ENCODE measurements at regions not wholly inside any gene's neighbourhood (a gene's known extent, or its start where the extent isn't known, plus 50 kb on each side); places are given as distances from the start of the nearest gene placed in this dataset.
"Not testable (repeated sequence)": the region's sequence is repeated elsewhere in the genome, so short reads cannot be mapped to it uniquely, and the experiment has no call there.

DNA sequence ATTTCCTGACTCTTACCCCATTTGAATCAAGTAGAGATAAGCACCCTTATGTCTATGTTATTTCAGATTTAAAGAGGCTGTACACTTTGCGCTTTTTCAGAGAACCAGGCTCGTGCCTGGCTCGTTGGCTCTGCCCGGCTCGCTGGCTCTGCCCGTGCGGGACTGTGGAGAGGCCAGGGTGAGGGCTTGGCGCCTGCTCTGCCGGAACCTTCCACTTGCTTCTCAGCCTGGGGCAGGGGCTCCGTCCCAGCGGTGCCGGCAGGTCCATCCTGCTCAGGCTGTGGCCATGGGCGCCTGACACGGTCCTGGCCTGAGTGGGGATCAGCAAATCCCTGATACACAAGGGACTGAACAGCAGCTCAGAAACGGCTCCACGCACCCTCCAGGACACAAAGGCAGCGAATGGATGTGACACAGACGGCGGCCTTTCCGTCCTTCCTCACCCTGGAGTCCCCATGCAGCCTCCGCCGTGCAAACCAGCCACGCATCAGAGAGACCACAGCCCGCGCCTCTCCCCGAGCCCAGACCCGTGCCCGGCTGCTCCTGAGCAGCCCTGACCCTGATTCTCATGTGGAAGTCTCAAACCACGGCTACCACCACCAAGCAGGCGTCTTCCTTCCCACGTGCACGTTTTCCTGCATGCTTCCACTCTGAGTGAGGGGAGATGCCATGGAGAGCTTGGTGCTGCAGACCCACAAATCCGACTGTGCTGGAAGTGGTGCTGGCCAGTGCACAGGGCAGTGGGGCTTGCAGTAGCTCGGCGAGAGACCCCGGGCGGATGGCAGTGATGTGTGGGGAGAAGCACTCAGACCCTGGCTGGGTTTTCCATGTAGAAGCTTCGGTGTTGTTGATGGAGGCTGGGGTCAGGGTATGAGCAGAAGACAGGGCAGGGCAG, 233.9 kb downstream of the ERMARD start:
- DNase-seq (ENCODE audit: low read depth in 3 of 3, low spot score in 1 of 3): no peak

DNA sequence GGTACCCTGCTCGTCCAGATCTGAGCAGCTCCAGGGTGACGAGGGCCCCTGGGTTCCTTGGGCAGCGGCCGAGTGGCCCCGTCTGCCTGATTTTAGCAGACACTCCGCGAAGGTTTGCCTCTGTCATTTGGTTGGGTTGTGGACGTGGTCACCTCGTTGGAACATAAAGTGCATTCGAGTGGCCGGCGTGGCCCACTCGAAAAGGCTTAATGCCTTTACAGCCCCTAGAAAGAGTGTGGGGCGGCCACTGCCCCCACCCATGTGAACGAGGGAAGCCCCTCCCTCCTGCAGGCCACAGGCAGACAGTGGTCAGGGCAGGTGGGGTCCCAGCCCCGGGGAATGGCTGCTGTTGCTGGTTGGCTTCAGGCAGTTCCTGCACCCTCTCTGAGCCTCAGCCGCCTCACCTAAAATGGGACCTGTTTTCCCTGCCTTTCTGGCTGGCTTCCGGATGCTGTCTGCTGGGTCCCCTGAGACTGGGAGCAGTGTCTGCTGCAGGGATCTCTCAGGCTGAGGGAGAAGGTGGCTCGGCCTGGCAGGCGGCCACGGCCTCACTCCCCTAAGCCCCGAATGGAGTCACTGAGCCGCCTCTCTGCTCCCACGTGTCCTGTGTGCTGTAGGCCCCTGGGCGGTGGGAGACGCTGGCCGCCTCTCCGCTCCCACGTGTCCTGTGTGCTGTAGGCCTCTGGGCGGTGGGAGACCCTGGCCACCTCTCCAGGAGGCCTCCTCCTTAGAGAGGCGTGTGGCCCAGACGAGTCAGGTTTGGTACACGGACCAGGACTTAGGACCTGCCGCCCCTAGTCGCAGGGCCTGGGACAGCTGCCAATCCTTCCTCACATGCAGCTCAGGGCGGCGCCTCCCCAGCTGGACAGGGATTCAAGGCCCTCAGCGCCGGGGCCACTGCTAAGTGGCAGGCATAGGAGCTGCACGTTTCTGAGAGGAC, 233.0 kb downstream of the ERMARD start:
- no peak for DNase-seq (ENCODE audit: low read depth in 3 of 3, low spot score in 1 of 3)

DNA sequence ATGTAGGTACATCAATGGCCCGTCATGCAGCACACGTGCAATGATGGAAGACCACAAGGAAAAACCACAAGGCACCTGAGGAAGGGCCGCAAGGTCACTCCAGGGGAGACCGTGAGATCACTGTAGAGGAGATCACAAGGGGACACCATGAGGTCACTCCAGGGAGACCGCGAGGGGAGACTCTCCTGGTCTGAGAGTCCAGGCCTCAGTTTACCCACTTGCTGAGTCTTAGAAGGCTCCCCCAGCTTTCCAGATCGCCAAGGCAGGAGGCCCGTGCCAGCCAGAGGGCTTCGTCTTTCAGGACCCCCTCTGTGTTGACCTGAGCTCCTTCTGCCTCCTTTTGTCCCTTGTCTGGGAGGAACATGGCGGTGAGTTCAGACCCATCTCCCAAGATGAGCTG, 232.2 kb downstream of the ERMARD start:
- DNase-seq (ENCODE audit: low read depth in 3 of 3, low spot score in 1 of 3): no peak

DNA sequence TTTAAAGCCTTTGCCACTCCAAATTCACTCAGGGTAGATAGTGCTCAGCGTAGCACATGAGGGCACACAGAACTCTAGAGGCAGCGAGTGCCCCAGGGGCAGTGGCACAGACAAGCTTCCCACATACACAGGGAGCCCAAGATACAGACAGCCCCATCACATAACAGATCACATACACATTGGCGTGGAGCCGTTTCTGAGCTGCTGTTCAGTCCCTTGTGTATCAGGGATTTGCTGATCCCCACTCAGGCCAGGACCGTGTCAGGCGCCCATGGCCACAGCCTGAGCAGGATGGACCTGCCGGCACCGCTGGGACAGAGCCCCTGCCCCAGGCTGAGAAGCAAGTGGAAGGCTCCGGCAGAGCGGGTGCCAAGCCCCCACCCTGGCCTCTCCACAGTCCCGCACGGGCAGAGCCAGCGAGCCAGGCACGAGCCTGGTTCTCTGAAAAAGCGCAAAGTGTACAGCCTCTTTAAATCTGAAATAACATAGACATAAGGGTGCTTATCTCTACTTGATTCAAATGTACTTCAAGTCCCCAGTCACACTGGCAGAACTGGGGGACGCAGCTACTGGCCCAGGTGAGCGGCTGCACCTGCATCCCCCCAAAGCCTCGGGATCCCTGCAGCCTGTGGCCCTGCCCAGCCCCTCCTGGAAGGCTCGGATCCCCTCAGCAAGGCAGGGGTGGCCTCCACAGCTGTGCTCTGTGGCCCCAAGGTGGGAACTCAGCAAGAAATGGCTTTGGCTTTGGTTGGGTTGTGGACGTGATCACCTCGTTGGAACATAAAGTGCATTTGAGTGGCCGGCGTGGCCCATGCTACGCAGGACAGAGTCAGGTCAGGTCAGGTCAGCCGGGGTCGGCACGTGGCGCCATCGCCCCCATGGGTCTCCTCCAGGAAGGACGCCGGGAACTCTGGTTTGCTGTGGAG, 231.3 kb downstream of the ERMARD start:
- no peak for DNase-seq (ENCODE audit: low read depth in 3 of 3, low spot score in 1 of 3)

DNA sequence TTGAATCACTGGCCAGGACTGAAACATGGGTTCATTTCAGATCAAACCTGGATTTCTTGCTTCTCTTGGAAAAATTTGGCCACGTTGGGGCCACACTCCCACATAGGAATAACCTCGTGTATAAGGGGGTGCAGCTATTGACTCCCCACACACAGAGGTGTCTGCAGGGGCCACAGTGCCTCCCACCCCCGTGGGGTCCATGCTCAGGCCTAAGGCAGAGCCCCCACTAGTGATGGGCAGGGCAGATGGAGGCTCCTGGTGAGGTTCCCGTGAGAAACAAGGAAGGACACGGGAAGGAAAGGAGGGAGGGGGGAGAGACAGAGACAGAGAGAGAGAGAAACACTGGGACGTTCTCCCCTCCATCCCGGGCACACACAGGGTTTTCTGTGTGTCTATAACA, 230.5 kb downstream of the ERMARD start:
- no peak for DNase-seq (ENCODE audit: low read depth in 3 of 3, low spot score in 1 of 3)

DNA sequence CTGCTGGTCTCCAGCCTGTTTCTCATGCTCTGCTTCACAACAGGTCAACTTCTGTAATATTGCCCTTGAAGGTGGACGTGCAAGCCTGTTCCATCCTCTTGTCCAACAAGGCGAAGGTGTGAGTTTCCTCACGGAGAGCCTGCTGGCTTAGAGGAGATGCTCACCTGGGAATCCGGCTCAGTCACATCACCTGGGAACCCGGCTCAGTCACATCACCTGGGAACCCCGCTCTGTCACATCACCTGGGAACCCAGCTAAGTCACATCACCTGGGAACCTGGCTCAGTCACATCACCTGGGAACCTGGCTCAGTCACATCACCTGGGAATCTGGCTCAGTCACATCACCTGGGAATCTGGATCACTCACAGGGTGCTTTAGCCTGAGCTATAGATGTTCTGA, 230.1 kb downstream of the ERMARD start:
- no peak for DNase-seq (ENCODE audit: low read depth in 3 of 3, low spot score in 1 of 3)

DNA sequence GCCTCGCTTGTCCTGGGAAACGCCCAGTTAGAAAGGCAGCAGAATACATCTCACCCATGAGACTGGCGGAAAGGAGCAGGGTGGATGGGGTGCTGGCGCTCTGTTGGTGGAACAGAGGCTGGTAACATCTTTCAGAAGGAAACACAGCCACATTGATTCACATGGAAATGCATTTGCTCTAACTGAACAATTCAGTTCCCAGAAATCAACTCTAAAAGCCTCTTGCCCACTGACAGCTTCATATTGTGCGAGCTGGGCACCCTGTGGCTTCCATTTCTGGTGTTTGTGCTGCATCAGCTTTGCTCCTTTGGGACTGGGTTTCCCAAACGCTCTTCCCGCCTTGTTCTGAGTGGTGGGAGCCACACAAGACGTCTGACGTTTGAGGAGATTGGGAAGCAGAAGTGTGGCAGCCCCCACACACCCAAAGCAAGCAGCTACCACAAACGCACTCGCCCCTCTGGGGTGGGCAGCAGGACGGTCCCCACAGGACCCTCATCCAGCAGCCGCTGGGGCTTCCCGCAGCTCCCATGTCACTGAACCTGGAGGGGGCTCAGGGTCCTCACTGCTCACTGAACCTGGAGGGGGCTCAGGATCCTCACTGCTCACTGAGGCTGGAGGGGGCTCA, 229.5 kb downstream of the ERMARD start:
- no peak for DNase-seq (ENCODE audit: low read depth in 3 of 3, low spot score in 1 of 3)

DNA sequence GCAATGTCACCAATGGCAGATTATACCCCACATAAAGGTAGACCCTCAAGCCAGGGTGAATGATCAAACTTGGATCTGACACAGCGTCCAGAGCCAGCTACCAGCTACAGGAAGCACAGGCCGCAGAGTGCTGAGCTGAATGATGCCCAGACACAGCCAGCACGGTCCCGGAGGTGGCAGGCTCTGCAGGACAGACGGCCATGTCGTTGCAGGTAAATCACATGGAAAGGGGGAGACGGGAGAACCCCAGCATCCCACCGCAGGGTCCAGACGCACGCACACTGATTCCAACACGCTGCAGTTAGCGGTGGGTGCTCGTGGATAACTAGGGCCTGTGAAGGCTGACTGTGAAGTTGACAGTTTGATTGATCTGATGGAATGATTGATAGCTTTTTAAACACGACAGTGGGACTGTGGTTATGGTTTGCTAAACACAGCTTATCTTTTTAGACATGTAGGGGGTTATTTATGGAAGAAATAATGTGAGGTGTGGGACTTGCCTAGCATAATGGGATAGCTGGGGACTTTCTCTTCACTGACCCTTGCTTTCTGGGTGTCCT, 228.5 kb downstream of the ERMARD start:
- no peak for DNase-seq (ENCODE audit: low read depth in 3 of 3, low spot score in 1 of 3)

DNA sequence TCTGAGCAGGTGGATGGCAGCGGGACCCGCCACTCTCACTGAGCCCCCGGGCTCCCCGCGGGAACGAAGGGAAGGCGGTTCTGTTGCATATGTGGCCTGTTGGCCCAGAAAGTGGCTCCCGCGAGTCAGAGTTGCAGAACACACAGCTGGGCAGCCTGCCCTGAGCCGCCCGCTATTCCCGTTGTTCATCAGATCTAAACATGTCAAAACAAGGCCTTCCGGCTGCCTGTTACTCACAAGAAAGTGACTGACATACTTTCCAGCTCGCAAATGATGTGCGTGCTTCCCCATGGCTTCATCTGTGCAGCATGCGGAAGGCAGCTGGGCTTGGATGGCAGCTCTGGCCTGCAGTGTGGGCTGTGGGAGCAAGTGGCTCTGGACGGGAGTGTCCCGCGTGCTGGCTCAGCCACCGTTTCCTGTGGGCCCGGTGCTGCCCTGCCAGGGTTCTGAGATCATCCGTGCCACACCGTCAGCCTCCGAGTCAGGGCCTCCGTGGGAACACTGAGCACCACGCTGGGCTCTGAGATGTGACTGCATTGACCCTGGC, 227.3 kb downstream of the ERMARD start:
- DNase-seq (ENCODE audit: low read depth in 3 of 3, low spot score in 1 of 3): no peak

DNA sequence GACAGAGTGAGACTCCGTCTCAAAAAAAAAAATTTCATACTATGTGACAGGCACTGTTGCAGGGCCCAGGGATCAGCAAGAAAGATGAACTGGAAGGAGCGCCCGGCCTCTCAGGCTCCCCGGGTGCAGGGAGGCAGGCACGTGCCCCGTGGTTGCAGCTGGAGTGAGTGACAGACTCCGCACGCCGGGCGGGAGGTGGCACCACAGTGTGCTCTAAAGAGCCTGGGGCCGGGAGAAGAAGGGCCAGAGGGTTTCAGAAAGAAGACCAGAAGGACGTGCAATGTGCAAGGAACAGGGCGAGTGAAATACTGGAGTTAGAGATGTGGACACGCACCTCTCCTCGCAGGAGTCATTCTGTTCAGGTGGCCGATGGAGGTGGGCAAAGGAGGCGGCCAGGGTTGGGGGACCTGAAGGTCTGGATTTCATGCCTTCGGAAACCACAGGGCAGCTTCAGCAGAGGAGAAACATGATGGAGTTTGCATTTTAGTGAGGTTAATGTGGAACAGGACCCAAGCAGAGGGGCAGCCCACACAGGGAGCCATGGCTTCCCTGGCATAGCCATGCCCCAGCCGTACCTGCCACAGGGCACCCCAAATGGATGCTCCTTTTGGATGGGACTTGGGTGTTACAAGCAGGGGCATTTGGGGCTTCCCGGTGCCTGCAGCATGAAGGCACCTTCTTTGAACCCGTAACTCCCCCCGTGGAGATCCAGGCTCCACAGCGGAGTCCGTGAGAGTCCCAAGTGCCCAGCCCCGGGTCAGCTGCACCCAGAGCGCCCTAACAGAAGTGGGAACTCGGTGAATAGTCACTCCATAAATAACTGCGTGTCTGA, 226.2 kb downstream of the ERMARD start:
- DNase-seq (ENCODE audit: low read depth in 3 of 3, low spot score in 1 of 3): no peak

DNA sequence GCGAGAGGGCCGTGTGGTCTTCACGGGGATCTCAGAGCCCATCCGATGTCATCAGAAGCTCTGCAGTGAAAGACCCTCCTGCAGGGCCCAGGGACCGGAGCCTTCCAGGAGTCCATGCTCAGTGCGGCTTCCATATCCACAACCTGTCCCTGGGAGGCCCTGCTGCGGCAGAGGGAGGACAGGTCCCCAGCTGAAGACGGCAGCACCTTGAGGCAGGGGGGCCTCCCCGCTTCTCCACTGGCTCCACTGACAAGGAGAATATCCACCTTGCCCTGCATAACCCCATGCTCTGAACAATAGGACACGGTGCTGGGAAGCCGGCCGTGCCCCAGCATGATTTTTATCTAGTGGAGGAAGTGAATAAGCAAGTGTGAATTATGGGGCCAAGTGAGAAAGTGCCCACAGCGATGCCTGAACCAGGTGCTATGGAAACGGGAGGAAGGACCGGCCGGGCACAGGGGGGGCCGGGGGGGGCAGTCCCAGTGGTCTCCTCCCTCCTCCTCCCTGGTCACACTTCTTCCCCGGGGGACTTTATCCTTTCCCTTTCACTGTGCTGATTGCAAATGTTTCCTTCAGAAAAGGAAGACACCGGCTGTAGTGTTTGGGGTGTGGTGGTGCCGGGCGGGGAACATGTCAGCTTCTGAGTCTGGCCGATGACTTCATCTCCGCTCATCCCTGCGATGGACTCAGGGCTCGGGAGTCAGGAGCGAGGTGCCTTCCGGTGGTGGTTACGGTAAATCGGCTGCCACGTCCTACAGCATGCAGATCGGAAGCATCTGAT, 225.1 kb downstream of the ERMARD start:
- no peak for DNase-seq (ENCODE audit: low read depth in 3 of 3, low spot score in 1 of 3)

DNA sequence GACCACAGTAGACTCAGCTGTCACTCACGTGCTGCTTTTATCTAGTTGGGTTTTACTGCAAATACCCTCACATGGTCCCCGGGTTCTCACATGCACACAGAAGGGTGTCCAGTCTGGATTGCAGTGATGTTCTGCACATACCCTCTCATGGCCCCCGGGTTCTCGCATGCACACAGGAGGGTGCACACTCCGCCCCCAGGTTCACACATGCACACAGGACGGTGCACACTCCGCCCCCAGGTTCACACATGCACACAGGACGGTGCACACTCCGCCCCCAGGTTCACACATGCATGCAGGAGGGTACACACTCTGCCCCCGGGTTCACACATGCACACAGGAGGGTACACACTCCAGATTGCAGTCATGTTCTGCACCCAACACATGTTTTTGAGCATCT, 224.3 kb downstream of the ERMARD start:
- DNase-seq (ENCODE audit: low read depth in 3 of 3, low spot score in 1 of 3): no peak

DNA sequence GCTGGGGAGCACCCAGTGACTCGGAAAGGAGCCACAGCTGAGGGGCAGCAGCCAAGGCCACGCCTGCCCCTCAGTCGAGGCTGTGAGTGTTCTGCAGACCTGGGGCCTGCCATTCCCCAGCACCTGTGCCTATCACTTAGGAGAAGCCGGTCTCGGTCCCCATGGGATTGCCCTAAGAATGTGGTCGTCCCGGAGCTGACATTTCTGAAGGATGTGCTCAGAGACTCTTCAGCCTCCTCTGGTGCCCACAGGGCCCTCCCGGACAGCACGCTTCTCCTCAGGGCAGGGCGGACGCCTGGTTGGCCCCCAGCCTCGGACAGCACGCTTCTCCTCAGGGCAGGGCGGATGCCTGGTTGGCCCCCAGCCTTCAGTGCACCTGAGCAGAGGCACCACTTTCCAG, 223.9 kb downstream of the ERMARD start:
- DNase-seq (ENCODE audit: low read depth in 3 of 3, low spot score in 1 of 3): no peak

DNA sequence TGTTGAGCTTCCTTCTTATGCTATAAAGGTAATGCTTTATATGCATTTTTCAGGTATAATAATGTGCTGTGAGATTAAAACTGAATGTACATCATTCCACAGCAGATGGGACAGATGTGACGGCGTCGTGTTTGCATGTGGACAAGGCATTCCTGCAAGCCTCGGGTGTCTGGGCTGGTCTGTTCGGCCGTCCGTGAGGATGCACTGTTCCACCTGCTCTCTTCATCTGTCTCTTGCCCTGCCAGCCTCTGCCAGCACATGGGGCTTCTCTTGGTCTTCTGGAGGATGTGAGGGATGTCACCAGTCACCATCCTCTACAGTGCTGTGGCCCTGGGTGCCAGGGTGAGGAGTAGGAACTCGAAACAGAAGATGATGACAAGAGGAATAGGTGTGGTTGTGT, 223.2 kb downstream of the ERMARD start:
- DNase-seq (ENCODE audit: low read depth in 3 of 3, low spot score in 1 of 3): no peak

DNA sequence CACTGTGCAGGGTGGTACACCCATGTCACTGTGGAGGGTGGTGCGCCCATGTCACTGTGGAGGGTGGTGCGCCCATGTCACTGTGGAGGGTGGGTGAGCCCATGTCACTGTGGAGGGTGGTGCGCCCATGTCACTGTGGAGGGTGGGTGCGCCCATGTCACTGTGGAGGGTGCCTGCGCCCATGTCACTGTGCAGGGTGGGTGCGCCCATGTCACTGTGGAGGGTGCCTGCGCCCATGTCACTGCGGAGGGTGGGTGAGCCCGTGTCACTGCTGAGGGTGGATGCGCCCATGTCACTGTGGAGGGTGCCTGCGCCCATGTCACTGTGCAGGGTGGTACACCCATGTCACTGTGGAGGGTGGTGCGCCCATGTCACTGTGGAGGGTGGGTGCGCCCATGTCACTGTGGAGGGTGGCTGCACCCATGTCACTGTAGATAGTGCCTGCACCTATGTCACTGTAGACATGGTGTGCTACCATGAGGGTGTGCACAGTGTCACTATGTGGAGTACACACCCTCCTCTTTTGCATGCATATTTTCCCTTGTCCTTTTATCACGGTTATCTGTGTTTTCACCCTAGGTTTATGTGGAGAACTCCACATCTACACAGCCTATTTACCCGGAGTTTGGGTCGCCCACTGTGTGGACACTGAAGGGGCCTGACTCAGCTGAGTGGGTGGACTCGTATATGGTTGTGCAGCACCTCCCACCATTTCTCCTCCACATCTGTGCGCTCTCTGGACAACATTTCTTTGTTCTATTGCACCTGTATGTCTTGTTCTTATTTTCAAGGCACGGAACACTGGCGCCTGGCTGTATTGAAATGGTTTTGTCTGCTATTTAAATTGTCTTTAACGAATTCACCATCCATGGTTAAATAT, 222.4 kb downstream of the ERMARD start:
- not testable (repeated sequence) for DNase-seq (ENCODE audit: low read depth in 3 of 3, low spot score in 1 of 3)

DNA sequence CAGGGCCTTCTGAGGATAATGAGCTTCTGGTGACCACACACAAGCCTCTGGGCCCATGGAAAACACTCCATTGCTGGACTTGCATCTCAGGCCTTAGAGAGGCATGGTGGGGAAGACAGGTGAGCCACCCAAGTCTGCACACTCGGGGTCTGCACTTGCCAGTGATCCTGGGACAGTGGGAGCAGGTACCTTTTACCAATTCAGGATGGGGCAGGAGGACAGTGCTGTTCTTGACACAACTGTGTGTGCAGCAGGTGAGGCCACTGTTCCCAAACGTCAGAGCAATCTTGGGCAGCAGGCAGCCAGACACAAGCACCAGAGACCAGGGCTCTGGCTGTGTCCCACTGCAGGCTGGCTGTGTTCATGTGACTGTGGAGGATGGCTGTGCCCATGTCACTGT, 221.3 kb downstream of the ERMARD start:
- no peak for DNase-seq (ENCODE audit: low read depth in 3 of 3, low spot score in 1 of 3)

DNA sequence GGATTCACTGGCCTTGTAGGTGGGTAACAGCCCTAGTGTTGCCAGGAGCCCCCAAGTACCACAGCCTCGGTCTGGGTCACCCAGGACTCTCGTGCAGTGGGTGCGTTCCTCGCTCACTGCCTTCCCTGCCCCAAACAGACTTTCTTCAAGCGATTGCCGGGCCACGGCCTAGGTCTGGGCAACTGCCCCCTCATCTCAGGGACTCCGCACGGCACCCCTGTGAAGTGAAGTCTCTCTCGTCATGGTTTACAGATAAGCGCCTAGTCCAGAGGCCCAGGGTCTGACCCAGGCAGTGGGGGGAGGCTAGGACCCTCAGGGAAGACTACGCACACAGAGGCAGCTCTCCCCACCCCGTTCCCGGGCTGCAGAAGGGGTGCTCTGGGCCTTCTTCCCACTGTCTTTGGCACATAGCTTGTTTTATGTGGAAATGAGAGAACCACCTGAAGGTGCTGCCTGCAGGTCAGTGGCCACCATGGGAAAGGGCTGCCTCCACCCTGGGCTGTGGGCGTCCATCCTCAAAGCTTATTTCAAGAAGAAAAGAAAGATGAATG, 220.8 kb downstream of the ERMARD start:
- DNase-seq (ENCODE audit: low read depth in 3 of 3, low spot score in 1 of 3): no peak
